Mammary epithelial cell (primary cell): ENCODE measurements at regions not wholly inside any gene's neighbourhood (a gene's known extent, or its start where the extent isn't known, plus 50 kb on each side); places are given as distances from the start of the nearest gene placed in this dataset.

ENCODE experiments used
- CTCF ChIP-seq, 2 donors: IDR thresholded peaks in 1 of 2; conservative IDR thresholded peaks in 1 of 2; 2 replicates each; pipeline ENCODE4 v1.5.1; 2011 to 2012; ENCODE audit warnings: inconsistent platforms in 2 of 2, low read length in 2 of 2, mild to moderate bottlenecking in 2 of 2, control low read depth in 1 of 2, low read depth in 1 of 2; ENCODE audit not compliant: insufficient read depth in 1 of 2; ENCODE audit errors: extremely low read depth in 1 of 2
- EZH2 ChIP-seq: IDR thresholded peaks from 2 replicates; pipeline ENCODE4 v1.6.1; 2012; ENCODE audit warnings: low read length, inconsistent platforms, borderline replicate concordance

GRCh38 chr3:81237181-81237580 lies 524.3 kb downstream of the GBE1 start:
- TF ChIP-seq CTCF (conservative IDR thresholded peaks at IDR 0.05 in 1 of 2, IDR thresholded peaks at IDR 0.05 in 1 of 2; ENCODE audit: extremely low read depth in 1 of 2, insufficient read depth in 1 of 2, low read depth in 1 of 2, low read length in 2 of 2) (no peak), EZH2 (no peak)
